MM.1S (cell line): ENCODE measurements at regions not wholly inside any gene's neighbourhood (a gene's known extent, or its start where the extent isn't known, plus 50 kb on each side); places are given as distances from the start of the nearest gene placed in this dataset.

ENCODE experiments used
- DNase-seq: peaks from one replicate; pipeline ENCODE4 v3.0.0-alpha.2; 2015
- H2AFZ ChIP-seq: fragments of 300-600 bp; sonication (generic); 2 replicates; pipeline ENCODE4 v1.6.0; 2016; ENCODE audit warnings: antibody characterized with exemption, low read length
- H3F3A ChIP-seq: fragments of 300-600 bp; sonication (generic); 2 replicates; pipeline ENCODE4 v1.6.1; 2016; ENCODE audit warnings: mild to moderate bottlenecking, antibody characterized with exemption, low read length, moderate library complexity, mixed read lengths; ENCODE audit not compliant: insufficient read depth
- H3K27ac ChIP-seq: fragments of 300-600 bp; sonication (generic); 2 replicates; pipeline ENCODE4 v1.5.1; 2016; ENCODE audit warnings: mild to moderate bottlenecking, low read length
- H3K27me3 ChIP-seq: fragments of 300-600 bp; sonication (generic); replicated peaks from 2 replicates; pipeline ENCODE4 v1.6.0; 2016; ENCODE audit warnings: low read length; ENCODE audit not compliant: insufficient read depth
- H3K36me3 ChIP-seq: fragments of 300-600 bp; sonication (generic); replicated peaks from 2 replicates; pipeline ENCODE4 v1.6.1; 2016; ENCODE audit warnings: mild to moderate bottlenecking, low read length, mixed read lengths; ENCODE audit not compliant: insufficient read depth
- H3K4me1 ChIP-seq: fragments of 300-600 bp; sonication (generic); 2 replicates; pipeline ENCODE4 v1.6.1; 2016; ENCODE audit warnings: low read length, mixed read lengths
- H3K4me2 ChIP-seq: fragments of 300-600 bp; sonication (generic); 2 replicates; pipeline ENCODE4 v1.6.0; 2016; ENCODE audit warnings: low read depth, low read length
- H3K4me3 ChIP-seq: fragments of 300-600 bp; sonication (generic); 2 replicates; pipeline ENCODE4 v1.5.1; 2016; ENCODE audit warnings: low read length, mixed read lengths
- H3K79me2 ChIP-seq: fragments of 300-600 bp; sonication (generic); 2 replicates; pipeline ENCODE4 v1.6.1; 2016; ENCODE audit warnings: mixed run types, low read length, mixed read lengths
- H3K9ac ChIP-seq: fragments of 300-600 bp; sonication (generic); 2 replicates; pipeline ENCODE4 v1.6.1; 2016; ENCODE audit warnings: low read length, mixed read lengths
- H3K9me2 ChIP-seq: fragments of 300-600 bp; sonication (generic); replicated peaks from 2 replicates; pipeline ENCODE4 v1.6.1; 2016; ENCODE audit warnings: mild to moderate bottlenecking, low read length, mixed read lengths; ENCODE audit not compliant: insufficient read depth
- H3K9me3 ChIP-seq: fragments of 300-600 bp; sonication (generic); replicated peaks from 2 replicates; pipeline ENCODE4 v1.6.1; 2016; ENCODE audit warnings: mild to moderate bottlenecking, low read length, mixed read lengths; ENCODE audit not compliant: insufficient read depth
- H4K20me1 ChIP-seq: fragments of 300-600 bp; sonication (generic); 2 replicates; pipeline ENCODE4 v1.6.1; 2016; ENCODE audit warnings: mild to moderate bottlenecking, low read length, moderate library complexity, mixed read lengths; ENCODE audit not compliant: insufficient read depth
- CTCF ChIP-seq: fragments of 300-600 bp; sonication (generic); IDR thresholded peaks from 2 replicates; pipeline ENCODE4 v1.5.1; 2016; ENCODE audit warnings: antibody characterized with exemption, low read length, mixed read lengths
- EZH2 ChIP-seq: fragments of 300-600 bp; sonication (generic); optimal IDR thresholded peaks from 2 replicates; pipeline ENCODE3; 2017; ENCODE audit warnings: low read depth, mild to moderate bottlenecking, antibody characterized with exemption, low read length, mixed read lengths
- EZH2phosphoT487 ChIP-seq: fragments of 300-600 bp; sonication (generic); IDR thresholded peaks from 2 replicates; pipeline ENCODE4 v1.6.1; 2018; ENCODE audit warnings: antibody characterized with exemption, low read length

DNA sequence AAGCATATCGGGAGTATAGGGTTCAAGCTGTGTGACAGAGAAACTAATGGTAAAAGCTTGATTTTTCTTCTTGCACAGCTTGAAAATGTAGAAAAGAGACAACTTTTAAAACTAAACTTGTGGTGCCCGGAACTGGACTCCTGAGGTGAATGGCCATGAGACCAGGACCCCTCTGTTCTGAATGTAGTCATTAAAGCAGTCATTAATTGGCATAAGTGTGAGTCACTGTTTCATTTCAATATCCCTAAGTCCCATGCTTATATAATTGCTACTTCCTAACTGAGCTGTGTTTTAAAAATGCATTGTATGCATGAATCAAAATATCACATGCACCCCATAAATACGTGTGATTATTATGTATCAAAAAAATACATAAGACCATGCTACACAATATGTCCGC lies 463.1 kb upstream of the DYNLRB2 start:
- H3K9me3 ChIP-seq = no peaks in the 10 kb centered on the region
- TF ChIP-seq EZH2phosphoT487 = no peak
- no peak for TF ChIP-seq CTCF
- no peak overlapping the region for H3K9ac ChIP-seq
- H3K79me2 ChIP-seq = no peaks in the 10 kb centered on the region
- DNase-seq = no peak
- H3K4me1 ChIP-seq = no peaks in the 10 kb centered on the region
- H3K4me3 ChIP-seq = no peak overlapping the region
- H3K27ac ChIP-seq = no peak overlapping the region
- no peak overlapping the region for H2AFZ ChIP-seq
- H3K36me3 ChIP-seq = no peaks in the 10 kb centered on the region
- H3K9me2 ChIP-seq = no peaks in the 10 kb centered on the region
- no peak overlapping the region for H3K4me2 ChIP-seq
- no peaks in the 10 kb centered on the region for H3F3A ChIP-seq
- no peaks in the 10 kb centered on the region for H3K27me3 ChIP-seq
- no peaks in the 10 kb centered on the region for H4K20me1 ChIP-seq

DNA sequence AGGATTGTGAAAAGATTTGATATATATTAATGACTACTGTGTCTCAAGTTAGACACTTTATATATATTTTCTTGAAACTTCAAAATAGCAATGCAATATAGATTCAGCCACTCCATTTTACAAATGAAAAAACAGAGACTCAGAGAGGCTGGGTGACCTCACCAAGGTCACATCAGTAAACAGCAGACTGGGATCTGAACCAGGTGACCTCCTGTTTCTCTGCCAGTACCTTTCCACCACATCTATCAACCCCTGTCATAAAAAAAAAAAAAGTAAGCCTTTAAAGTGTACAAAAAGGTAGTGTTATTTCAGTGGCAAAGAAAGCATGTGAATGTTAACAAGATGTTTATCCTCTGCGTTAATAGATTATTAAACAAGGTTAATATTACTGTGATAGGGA lies 466.5 kb upstream of the DYNLRB2 start:
- TF ChIP-seq CTCF (no peak), EZH2phosphoT487 (no peak), EZH2 (no peak)
- Histone ChIP-seq H3K27me3 (no peaks in the 10 kb centered on the region), H3K9me2 (no peaks in the 10 kb centered on the region)

GRCh38 chr16:80071964-80072456 lies 468.8 kb upstream of the DYNLRB2 start:
- Histone ChIP-seq H3K9ac (no peak overlapping the region), H2AFZ (no peak overlapping the region)
- no peak for DNase-seq

More for the DNA sequence above, 466.5 kb upstream of the DYNLRB2 start:
- Histone ChIP-seq H3K9me3 (no peaks in the 10 kb centered on the region), H3K79me2 (no peaks in the 10 kb centered on the region), H3K4me1 (no peaks in the 10 kb centered on the region), H3K4me2 (no peak overlapping the region), H3K9ac (no peak overlapping the region), H3K36me3 (no peaks in the 10 kb centered on the region), H4K20me1 (no peaks in the 10 kb centered on the region), H3K4me3 (no peak overlapping the region), H3F3A (no peaks in the 10 kb centered on the region), H3K27ac (no peak overlapping the region), H2AFZ (no peak overlapping the region)
- no peak for DNase-seq

More at GRCh38 chr16:80071964-80072456, 468.8 kb upstream of the DYNLRB2 start:
- H3K9me2 ChIP-seq = no peaks in the 10 kb centered on the region
- no peak overlapping the region for H3K27ac ChIP-seq
- no peaks in the 10 kb centered on the region for H3K9me3 ChIP-seq
- H3K4me1 ChIP-seq = no peaks in the 10 kb centered on the region
- no peaks in the 10 kb centered on the region for H3F3A ChIP-seq
- TF ChIP-seq EZH2 = no peak
- TF ChIP-seq EZH2phosphoT487 = no peak
- TF ChIP-seq CTCF = no peak
- no peaks in the 10 kb centered on the region for H3K79me2 ChIP-seq
- no peaks in the 10 kb centered on the region for H3K27me3 ChIP-seq
- H3K4me3 ChIP-seq = no peak overlapping the region
- no peak overlapping the region for H3K4me2 ChIP-seq
- no peaks in the 10 kb centered on the region for H4K20me1 ChIP-seq
- no peaks in the 10 kb centered on the region for H3K36me3 ChIP-seq
